ENCODE measurements at regions not wholly inside any gene's neighbourhood (a gene's known extent, or its start where the extent isn't known, plus 50 kb on each side); places are given as distances from the start of the nearest gene placed in this dataset.

DNA sequence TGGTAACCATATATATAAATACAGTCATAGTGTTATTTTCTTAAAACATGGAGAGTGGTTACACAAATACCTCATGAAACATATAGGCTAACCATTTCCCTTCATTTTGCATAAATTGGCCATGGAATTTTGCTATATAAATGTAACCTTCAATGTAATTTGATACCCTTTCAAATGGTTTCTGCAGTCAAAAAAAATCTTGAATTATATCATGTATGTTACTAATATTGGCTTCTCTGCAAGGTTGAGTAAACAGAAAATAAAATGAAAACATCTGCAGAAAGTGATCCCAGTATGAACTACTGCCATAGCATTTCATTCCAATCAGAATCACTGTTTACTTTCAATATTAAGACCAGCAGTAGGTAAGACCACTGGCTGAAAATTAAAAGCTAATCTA, 1165.9 kb upstream of the TENM3 start:
- no peak overlapping the region for H3K27ac ChIP-seq
- no peak for TF ChIP-seq CTCF (IDR thresholded peaks at IDR 0.05)
- no peaks in the 10 kb centered on the region for H3K27me3 ChIP-seq
- H3K4me3 ChIP-seq (ENCODE audit: low read depth in 1 of 2, low read length in 1 of 2) = no peak overlapping the region
- H3K9me3 ChIP-seq = no peaks in the 10 kb centered on the region
- no peaks in the 10 kb centered on the region for H3K36me3 ChIP-seq
- no peaks in the 10 kb centered on the region for H3K4me1 ChIP-seq (ENCODE audit: control insufficient read depth in 1 of 2, insufficient read depth in 1 of 2, low read depth in 1 of 2, low read length in 1 of 2)

- no peak overlapping the region for H3K27ac ChIP-seq
- H3K4me1 ChIP-seq (ENCODE audit: control insufficient read depth in 1 of 2, insufficient read depth in 1 of 2, low read depth in 1 of 2, low read length in 1 of 2) = no peaks in the 10 kb centered on the region
- H3K36me3 ChIP-seq = no peaks in the 10 kb centered on the region
- no peaks in the 10 kb centered on the region for H3K27me3 ChIP-seq
- no peak overlapping the region for H3K4me3 ChIP-seq (ENCODE audit: low read depth in 1 of 2, low read length in 1 of 2)
- no peak for TF ChIP-seq CTCF (IDR thresholded peaks at IDR 0.05)
- no peaks in the 10 kb centered on the region for H3K9me3 ChIP-seq
These were observed 1165.0 kb upstream of the TENM3 start for GRCh38 chr4:181078196-181078595.

- H3K36me3 ChIP-seq = no peaks in the 10 kb centered on the region
- TF ChIP-seq CTCF (IDR thresholded peaks at IDR 0.05) = no peak
- no peaks in the 10 kb centered on the region for H3K27me3 ChIP-seq
- H3K9me3 ChIP-seq = no peaks in the 10 kb centered on the region
- no peak overlapping the region for H3K27ac ChIP-seq
- no peaks in the 10 kb centered on the region for H3K4me1 ChIP-seq (ENCODE audit: control insufficient read depth in 1 of 2, insufficient read depth in 1 of 2, low read depth in 1 of 2, low read length in 1 of 2)
- H3K4me3 ChIP-seq (ENCODE audit: low read depth in 1 of 2, low read length in 1 of 2) = no peak overlapping the region
These were observed 1159.3 kb upstream of the TENM3 start for GRCh38 chr4:181083757-181084361.

DNA sequence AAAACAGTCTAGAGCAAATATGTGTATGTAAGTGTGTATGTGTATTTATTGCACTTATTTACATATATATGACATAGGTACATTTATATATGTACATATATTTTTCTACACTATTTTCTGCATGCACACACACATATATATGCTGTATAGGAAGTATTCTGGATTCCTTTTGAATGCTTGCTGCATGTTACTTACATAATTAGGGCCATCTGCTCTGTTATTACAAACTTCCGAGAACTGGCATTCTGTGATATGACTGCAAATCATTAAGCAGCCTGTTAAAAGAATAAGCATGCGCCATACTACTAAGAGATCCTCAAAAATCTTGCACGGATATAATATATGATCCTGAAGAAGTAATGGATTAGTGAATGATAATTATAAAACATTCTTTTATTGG, 1157.6 kb upstream of the TENM3 start:
- Histone ChIP-seq H3K27me3 (no peaks in the 10 kb centered on the region), H3K4me3 (ENCODE audit: low read depth in 1 of 2, low read length in 1 of 2) (no peak overlapping the region), H3K36me3 (no peaks in the 10 kb centered on the region), H3K27ac (no peak overlapping the region), H3K9me3 (no peaks in the 10 kb centered on the region), H3K4me1 (ENCODE audit: control insufficient read depth in 1 of 2, insufficient read depth in 1 of 2, low read depth in 1 of 2, low read length in 1 of 2) (no peaks in the 10 kb centered on the region)
- no peak for TF ChIP-seq CTCF (IDR thresholded peaks at IDR 0.05)

- no peaks in the 10 kb centered on the region for H3K27me3 ChIP-seq
- no peak overlapping the region for H3K27ac ChIP-seq
- no peak for TF ChIP-seq CTCF (IDR thresholded peaks at IDR 0.05)
- H3K9me3 ChIP-seq = no peaks in the 10 kb centered on the region
- no peaks in the 10 kb centered on the region for H3K36me3 ChIP-seq
- H3K4me3 ChIP-seq (ENCODE audit: low read depth in 1 of 2, low read length in 1 of 2) = no peak overlapping the region
- no peaks in the 10 kb centered on the region for H3K4me1 ChIP-seq (ENCODE audit: control insufficient read depth in 1 of 2, insufficient read depth in 1 of 2, low read depth in 1 of 2, low read length in 1 of 2)
These were observed 1137.7 kb upstream of the TENM3 start for GRCh38 chr4:181105487-181105886.

DNA sequence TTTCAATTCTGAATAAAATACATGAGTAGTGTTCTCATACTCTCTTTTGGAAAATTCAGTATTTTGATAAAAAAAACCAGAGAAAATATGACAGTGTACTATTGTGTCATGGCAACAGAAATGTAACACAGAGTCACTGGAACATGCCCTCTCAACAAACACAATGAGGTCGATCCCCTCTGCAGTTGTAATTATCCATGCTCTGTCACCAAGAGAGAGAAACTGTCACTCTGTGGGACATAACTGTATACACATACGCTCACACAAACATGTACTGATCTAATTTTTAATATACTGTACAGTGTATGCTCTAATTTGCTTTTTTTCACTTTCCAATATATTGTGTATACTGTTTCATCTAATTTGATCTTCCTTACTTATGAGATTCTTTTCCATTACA, 1136.8 kb upstream of the TENM3 start:
- H3K4me3 ChIP-seq (ENCODE audit: low read depth in 1 of 2, low read length in 1 of 2) = no peak overlapping the region
- H3K27ac ChIP-seq = no peak overlapping the region
- no peak for TF ChIP-seq CTCF (IDR thresholded peaks at IDR 0.05)
- no peaks in the 10 kb centered on the region for H3K9me3 ChIP-seq
- no peaks in the 10 kb centered on the region for H3K4me1 ChIP-seq (ENCODE audit: control insufficient read depth in 1 of 2, insufficient read depth in 1 of 2, low read depth in 1 of 2, low read length in 1 of 2)
- no peaks in the 10 kb centered on the region for H3K36me3 ChIP-seq
- H3K27me3 ChIP-seq = no peaks in the 10 kb centered on the region
